ENCODE measurements at regions not wholly inside any gene's neighbourhood (a gene's known extent, or its start where the extent isn't known, plus 50 kb on each side); places are given as distances from the start of the nearest gene placed in this dataset.

DNA sequence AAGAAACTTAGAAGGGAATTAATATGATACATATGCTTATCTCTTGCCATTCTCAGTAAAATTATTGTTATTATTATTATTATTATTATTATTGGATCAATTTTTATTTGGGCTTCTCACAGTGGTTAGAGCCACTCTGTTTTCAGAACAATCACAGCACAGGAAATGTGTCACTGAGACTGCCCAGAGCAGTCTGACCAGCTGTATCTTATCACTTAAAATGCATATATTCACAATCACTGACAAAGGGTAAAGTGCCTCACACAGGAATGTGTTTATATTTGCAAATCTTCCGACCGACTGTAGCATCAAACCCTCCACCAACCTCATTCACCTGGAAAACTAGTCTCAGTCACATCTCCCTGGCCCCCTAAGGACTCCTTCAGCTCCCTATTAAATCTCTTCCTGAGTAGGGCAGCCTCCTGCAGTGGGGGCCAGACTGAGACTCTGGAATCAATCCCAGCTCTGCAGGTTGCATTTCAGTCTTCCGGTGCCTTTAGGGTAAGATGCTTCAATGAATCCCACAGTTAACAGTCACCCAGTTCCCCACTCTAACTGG, 738.3 kb upstream of the SLITRK5 start (continued):
- TF ChIP-seq, protein P1, sequence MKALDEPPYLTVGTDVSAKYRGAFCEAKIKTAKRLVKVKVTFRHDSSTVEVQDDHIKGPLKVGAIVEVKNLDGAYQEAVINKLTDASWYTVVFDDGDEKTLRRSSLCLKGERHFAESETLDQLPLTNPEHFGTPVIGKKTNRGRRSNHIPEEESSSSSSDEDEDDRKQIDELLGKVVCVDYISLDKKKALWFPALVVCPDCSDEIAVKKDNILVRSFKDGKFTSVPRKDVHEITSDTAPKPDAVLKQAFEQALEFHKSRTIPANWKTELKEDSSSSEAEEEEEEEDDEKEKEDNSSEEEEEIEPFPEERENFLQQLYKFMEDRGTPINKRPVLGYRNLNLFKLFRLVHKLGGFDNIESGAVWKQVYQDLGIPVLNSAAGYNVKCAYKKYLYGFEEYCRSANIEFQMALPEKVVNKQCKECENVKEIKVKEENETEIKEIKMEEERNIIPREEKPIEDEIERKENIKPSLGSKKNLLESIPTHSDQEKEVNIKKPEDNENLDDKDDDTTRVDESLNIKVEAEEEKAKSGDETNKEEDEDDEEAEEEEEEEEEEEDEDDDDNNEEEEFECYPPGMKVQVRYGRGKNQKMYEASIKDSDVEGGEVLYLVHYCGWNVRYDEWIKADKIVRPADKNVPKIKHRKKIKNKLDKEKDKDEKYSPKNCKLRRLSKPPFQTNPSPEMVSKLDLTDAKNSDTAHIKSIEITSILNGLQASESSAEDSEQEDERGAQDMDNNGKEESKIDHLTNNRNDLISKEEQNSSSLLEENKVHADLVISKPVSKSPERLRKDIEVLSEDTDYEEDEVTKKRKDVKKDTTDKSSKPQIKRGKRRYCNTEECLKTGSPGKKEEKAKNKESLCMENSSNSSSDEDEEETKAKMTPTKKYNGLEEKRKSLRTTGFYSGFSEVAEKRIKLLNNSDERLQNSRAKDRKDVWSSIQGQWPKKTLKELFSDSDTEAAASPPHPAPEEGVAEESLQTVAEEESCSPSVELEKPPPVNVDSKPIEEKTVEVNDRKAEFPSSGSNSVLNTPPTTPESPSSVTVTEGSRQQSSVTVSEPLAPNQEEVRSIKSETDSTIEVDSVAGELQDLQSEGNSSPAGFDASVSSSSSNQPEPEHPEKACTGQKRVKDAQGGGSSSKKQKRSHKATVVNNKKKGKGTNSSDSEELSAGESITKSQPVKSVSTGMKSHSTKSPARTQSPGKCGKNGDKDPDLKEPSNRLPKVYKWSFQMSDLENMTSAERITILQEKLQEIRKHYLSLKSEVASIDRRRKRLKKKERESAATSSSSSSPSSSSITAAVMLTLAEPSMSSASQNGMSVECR (CRISPR knock-in tag; IDR thresholded peaks at IDR 0.05; ENCODE audit: borderline replicate concordance) = no peak
- TF ChIP-seq, protein P2, sequence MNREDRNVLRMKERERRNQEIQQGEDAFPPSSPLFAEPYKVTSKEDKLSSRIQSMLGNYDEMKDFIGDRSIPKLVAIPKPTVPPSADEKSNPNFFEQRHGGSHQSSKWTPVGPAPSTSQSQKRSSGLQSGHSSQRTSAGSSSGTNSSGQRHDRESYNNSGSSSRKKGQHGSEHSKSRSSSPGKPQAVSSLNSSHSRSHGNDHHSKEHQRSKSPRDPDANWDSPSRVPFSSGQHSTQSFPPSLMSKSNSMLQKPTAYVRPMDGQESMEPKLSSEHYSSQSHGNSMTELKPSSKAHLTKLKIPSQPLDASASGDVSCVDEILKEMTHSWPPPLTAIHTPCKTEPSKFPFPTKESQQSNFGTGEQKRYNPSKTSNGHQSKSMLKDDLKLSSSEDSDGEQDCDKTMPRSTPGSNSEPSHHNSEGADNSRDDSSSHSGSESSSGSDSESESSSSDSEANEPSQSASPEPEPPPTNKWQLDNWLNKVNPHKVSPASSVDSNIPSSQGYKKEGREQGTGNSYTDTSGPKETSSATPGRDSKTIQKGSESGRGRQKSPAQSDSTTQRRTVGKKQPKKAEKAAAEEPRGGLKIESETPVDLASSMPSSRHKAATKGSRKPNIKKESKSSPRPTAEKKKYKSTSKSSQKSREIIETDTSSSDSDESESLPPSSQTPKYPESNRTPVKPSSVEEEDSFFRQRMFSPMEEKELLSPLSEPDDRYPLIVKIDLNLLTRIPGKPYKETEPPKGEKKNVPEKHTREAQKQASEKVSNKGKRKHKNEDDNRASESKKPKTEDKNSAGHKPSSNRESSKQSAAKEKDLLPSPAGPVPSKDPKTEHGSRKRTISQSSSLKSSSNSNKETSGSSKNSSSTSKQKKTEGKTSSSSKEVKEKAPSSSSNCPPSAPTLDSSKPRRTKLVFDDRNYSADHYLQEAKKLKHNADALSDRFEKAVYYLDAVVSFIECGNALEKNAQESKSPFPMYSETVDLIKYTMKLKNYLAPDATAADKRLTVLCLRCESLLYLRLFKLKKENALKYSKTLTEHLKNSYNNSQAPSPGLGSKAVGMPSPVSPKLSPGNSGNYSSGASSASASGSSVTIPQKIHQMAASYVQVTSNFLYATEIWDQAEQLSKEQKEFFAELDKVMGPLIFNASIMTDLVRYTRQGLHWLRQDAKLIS (CRISPR knock-in tag; IDR thresholded peaks at IDR 0.05; ENCODE audit: borderline replicate concordance) = no peak
- TF ChIP-seq, protein P3, sequence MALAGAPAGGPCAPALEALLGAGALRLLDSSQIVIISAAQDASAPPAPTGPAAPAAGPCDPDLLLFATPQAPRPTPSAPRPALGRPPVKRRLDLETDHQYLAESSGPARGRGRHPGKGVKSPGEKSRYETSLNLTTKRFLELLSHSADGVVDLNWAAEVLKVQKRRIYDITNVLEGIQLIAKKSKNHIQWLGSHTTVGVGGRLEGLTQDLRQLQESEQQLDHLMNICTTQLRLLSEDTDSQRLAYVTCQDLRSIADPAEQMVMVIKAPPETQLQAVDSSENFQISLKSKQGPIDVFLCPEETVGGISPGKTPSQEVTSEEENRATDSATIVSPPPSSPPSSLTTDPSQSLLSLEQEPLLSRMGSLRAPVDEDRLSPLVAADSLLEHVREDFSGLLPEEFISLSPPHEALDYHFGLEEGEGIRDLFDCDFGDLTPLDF (CRISPR knock-in tag; IDR thresholded peaks at IDR 0.05) = no peak
- TF ChIP-seq CREB1 (CRISPR knock-in tag; IDR thresholded peaks at IDR 0.05) (no peak), PRRX2 (CRISPR knock-in tag; IDR thresholded peaks at IDR 0.05) (no peak), ZNF232 (CRISPR knock-in tag; IDR thresholded peaks at IDR 0.05) (no peak), ZNF423 (CRISPR knock-in tag; IDR thresholded peaks at IDR 0.05) (peak; percentile 70), FOXK1 (CRISPR knock-in tag; IDR thresholded peaks at IDR 0.05) (0 out of 2 replicates have a peak, but pooled peaks have one; percentile 36), ESRRA (CRISPR knock-in tag; IDR thresholded peaks at IDR 0.05; ENCODE audit: borderline replicate concordance) (no peak), JUN (CRISPR knock-in tag; IDR thresholded peaks at IDR 0.05) (no peak), ZNF416 (CRISPR knock-in tag; IDR thresholded peaks at IDR 0.05) (no peak), ATF1 (CRISPR knock-in tag; IDR thresholded peaks at IDR 0.05) (no peak), TP53 (CRISPR knock-in tag; IDR thresholded peaks at IDR 0.05) (no peak), ZNF317 (CRISPR knock-in tag; IDR thresholded peaks at IDR 0.05; ENCODE audit: borderline replicate concordance, low read depth) (no peak), CREM (CRISPR knock-in tag; IDR thresholded peaks at IDR 0.05) (no peak), FOXJ3 (CRISPR knock-in tag; IDR thresholded peaks at IDR 0.05; ENCODE audit: borderline replicate concordance) (no peak), NR3C1 (CRISPR knock-in tag; conservative IDR thresholded peaks at IDR 0.05; ENCODE audit: low read depth) (no peak)
- TF ChIP-seq, protein P4, sequence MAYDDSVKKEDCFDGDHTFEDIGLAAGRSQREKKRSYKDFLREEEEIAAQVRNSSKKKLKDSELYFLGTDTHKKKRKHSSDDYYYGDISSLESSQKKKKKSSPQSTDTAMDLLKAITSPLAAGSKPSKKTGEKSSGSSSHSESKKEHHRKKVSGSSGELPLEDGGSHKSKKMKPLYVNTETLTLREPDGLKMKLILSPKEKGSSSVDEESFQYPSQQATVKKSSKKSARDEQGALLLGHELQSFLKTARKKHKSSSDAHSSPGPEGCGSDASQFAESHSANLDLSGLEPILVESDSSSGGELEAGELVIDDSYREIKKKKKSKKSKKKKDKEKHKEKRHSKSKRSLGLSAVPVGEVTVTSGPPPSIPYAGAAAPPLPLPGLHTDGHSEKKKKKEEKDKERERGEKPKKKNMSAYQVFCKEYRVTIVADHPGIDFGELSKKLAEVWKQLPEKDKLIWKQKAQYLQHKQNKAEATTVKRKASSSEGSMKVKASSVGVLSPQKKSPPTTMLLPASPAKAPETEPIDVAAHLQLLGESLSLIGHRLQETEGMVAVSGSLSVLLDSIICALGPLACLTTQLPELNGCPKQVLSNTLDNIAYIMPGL (CRISPR knock-in tag; IDR thresholded peaks at IDR 0.05) = no peak
- TF ChIP-seq, protein P5, sequence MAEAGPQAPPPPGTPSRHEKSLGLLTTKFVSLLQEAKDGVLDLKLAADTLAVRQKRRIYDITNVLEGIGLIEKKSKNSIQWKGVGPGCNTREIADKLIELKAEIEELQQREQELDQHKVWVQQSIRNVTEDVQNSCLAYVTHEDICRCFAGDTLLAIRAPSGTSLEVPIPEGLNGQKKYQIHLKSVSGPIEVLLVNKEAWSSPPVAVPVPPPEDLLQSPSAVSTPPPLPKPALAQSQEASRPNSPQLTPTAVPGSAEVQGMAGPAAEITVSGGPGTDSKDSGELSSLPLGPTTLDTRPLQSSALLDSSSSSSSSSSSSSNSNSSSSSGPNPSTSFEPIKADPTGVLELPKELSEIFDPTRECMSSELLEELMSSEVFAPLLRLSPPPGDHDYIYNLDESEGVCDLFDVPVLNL (CRISPR knock-in tag; IDR thresholded peaks at IDR 0.05; ENCODE audit: borderline replicate concordance, low read depth) = no peak
- TF ChIP-seq, protein P6, sequence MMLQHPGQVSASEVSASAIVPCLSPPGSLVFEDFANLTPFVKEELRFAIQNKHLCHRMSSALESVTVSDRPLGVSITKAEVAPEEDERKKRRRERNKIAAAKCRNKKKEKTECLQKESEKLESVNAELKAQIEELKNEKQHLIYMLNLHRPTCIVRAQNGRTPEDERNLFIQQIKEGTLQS (CRISPR knock-in tag; conservative IDR thresholded peaks at IDR 0.05) = no peak

Measured in WTC11 (cell line).